ENCODE measurements at regions not wholly inside any gene's neighbourhood (a gene's known extent, or its start where the extent isn't known, plus 50 kb on each side); places are given as distances from the start of the nearest gene placed in this dataset.

GRCh38 chr11:98545544-98546175, 475.1 kb upstream of the CNTN5 start:
- no peak for DNase-seq
- Mint-ChIP-seq H3K9me3 (peaks cover 2 to 13% (median 8%) of the 10 kb centered on the region in 7 donors), H3K4me1 (no peaks in the 10 kb centered on the region), H3K27ac (no peak overlapping the region), H3K4me3 (no peak overlapping the region), H3K27me3 (ENCODE audit: low read depth in 3 of 3) (peaks cover 0 to 3% (median 0%) of the 10 kb centered on the region in 3 donors), H3K36me3 (no peaks in the 10 kb centered on the region)
- Histone ChIP-seq H3K9ac (ENCODE audit: insufficient read depth, low read length, poor library complexity, severe bottlenecking) (no peak overlapping the region), H3K4me2 (replicated peaks; ENCODE audit: extremely low read depth, low read length, poor library complexity, severe bottlenecking) (no peak overlapping the region), H4K20me1 (ENCODE audit: insufficient read depth, low read length) (no peaks in the 10 kb centered on the region), H2AFZ (ENCODE audit: insufficient read depth, low read depth, low read length, poor library complexity, severe bottlenecking) (no peak overlapping the region), H3K4me3 (replicated peaks in 1 of 3; ENCODE audit: low read depth in 2 of 3, low read length in 3 of 3) (no peak overlapping the region), H3K27ac (ENCODE audit: low read depth in 1 of 2, low read length in 2 of 2) (no peak overlapping the region), H3K36me3 (replicated peaks in 1 of 2; ENCODE audit: control insufficient read depth in 1 of 2, insufficient read depth in 2 of 2, low read length in 2 of 2) (no peaks in the 10 kb centered on the region), H3K79me2 (ENCODE audit: insufficient read depth, low read length) (no peaks in the 10 kb centered on the region), H3K4me1 (ENCODE audit: control insufficient read depth in 1 of 2, insufficient read depth in 2 of 2, low read length in 2 of 2) (no peaks in the 10 kb centered on the region), H3K9me3 (replicated peaks in 1 of 2; ENCODE audit: control insufficient read depth in 1 of 2, insufficient read depth in 1 of 2, low read length in 2 of 2) (peaks cover 9 to 15% of the 10 kb centered on the region in 2 donors), H3K27me3 (ENCODE audit: control insufficient read depth in 2 of 2, insufficient read depth in 2 of 2, low read length in 2 of 2) (no peaks in the 10 kb centered on the region)
- no peak for TF ChIP-seq CTCF (IDR thresholded peaks at IDR 0.05)
- WGBS (ENCODE audit: insufficient coverage): 93% methylated on average over 3 of the region's 5 CpGs
- intact Hi-C loops (cut with micrococcal nuclease): no loop called here

GRCh38 chr11:98549571-98549970, 471.2 kb upstream of the CNTN5 start:
- no CpG with 5 or more reads among the region's 3 CpGs for WGBS (ENCODE audit: insufficient coverage)
- no peak overlapping the region for H2AFZ ChIP-seq (ENCODE audit: insufficient read depth, low read depth, low read length, poor library complexity, severe bottlenecking)
- no peak overlapping the region for H3K4me3 ChIP-seq (replicated peaks in 1 of 3; ENCODE audit: low read depth in 2 of 3, low read length in 3 of 3)
- H3K36me3 ChIP-seq (replicated peaks in 1 of 2; ENCODE audit: control insufficient read depth in 1 of 2, insufficient read depth in 2 of 2, low read length in 2 of 2): no peaks in the 10 kb centered on the region
- no peak for TF ChIP-seq CTCF (IDR thresholded peaks at IDR 0.05)
- H3K9ac ChIP-seq (ENCODE audit: insufficient read depth, low read length, poor library complexity, severe bottlenecking): no peak overlapping the region
- Mint-ChIP-seq H3K36me3 (no peaks in the 10 kb centered on the region), H3K4me1 (no peaks in the 10 kb centered on the region), H3K27ac (no peak overlapping the region), H3K27me3 (ENCODE audit: low read depth in 3 of 3) (peaks cover 0 to 3% (median 0%) of the 10 kb centered on the region in 3 donors), H3K4me3 (no peak overlapping the region), H3K9me3 (peaks cover 2 to 13% (median 9%) of the 10 kb centered on the region in 7 donors)
- no peaks in the 10 kb centered on the region for H4K20me1 ChIP-seq (ENCODE audit: insufficient read depth, low read length)
- no peaks in the 10 kb centered on the region for H3K27me3 ChIP-seq (ENCODE audit: control insufficient read depth in 2 of 2, insufficient read depth in 2 of 2, low read length in 2 of 2)
- peaks cover 9 to 15% of the 10 kb centered on the region in 2 donors for H3K9me3 ChIP-seq (replicated peaks in 1 of 2; ENCODE audit: control insufficient read depth in 1 of 2, insufficient read depth in 1 of 2, low read length in 2 of 2)
- H3K4me2 ChIP-seq (replicated peaks; ENCODE audit: extremely low read depth, low read length, poor library complexity, severe bottlenecking): no peak overlapping the region
- H3K79me2 ChIP-seq (ENCODE audit: insufficient read depth, low read length): no peaks in the 10 kb centered on the region
- intact Hi-C loops (cut with micrococcal nuclease): no loop called here
- no peaks in the 10 kb centered on the region for H3K4me1 ChIP-seq (ENCODE audit: control insufficient read depth in 1 of 2, insufficient read depth in 2 of 2, low read length in 2 of 2)
- DNase-seq: no peak
- no peak overlapping the region for H3K27ac ChIP-seq (ENCODE audit: low read depth in 1 of 2, low read length in 2 of 2)

Data from CD14-positive monocyte (primary cell).